CD4-positive, alpha-beta T cell (primary cell): ENCODE measurements at regions not wholly inside any gene's neighbourhood (a gene's known extent, or its start where the extent isn't known, plus 50 kb on each side); places are given as distances from the start of the nearest gene placed in this dataset.
A peak's percentile ranks its signal among the peaks of the same experiment; 100 is the strongest.
"Not testable (repeated sequence)": the region's sequence is repeated elsewhere in the genome, so short reads cannot be mapped to it uniquely, and the experiment has no call there.

Source experiments
- ATAC-seq: fragments of 200-7000 bp; cut with Tn5 transposase; one replicate; pipeline ENCODE4 v1.10.0; 2022; ENCODE audit warnings: mild to moderate bottlenecking; ENCODE audit not compliant: poor library complexity
- CTCF ChIA-PET: fragments of 350-600 bp; sonication (Branson Sonifier 250); formaldehyde crosslinking; loops from one replicate; lab custom pipeline; 2021; ENCODE audit warnings: antibody characterized with exemption, inconsistent platforms; lab: Charles Lee
- POLR2A ChIA-PET: fragments of 350-600 bp; sonication (Branson Sonifier 250); formaldehyde crosslinking; loops from one replicate; lab custom pipeline; 2021; ENCODE audit warnings: antibody characterized with exemption, inconsistent platforms; lab: Charles Lee
- DNase-seq, 14 experiments: peaks; one replicate each; pipeline ENCODE4 v3.0.0-alpha.2; 2013 to 2020; ENCODE audit warnings: mixed read lengths in 2 of 14
- H3K27ac ChIP-seq, 2 donors: one replicate each; pipeline versions ENCODE4 v1.5.1 to v1.7.0; 2013; ENCODE audit warnings: low read length in 2 of 2, low read depth in 1 of 2, mild to moderate bottlenecking in 1 of 2
- H3K27me3 ChIP-seq, 2 experiments: 1 replicate in 1 of 2; 2 replicates in 1 of 2; pipeline versions ENCODE4 v1.6.1 to v1.7.0; 2013; ENCODE audit warnings: low read length in 2 of 2, control low read depth in 1 of 2, mild to moderate bottlenecking in 1 of 2, moderate library complexity in 1 of 2; ENCODE audit not compliant: insufficient read depth in 2 of 2, control insufficient read depth in 1 of 2
- H3K36me3 ChIP-seq: one replicate; pipeline ENCODE4 v1.6.1; 2013; ENCODE audit warnings: low read length, control low read depth; ENCODE audit not compliant: insufficient read depth
- H3K4me1 ChIP-seq: one replicate; pipeline ENCODE4 v1.6.1; 2013; ENCODE audit warnings: low read length, control low read depth; ENCODE audit not compliant: insufficient read depth
- H3K4me3 ChIP-seq: one replicate; pipeline ENCODE4 v1.5.1; 2013; ENCODE audit warnings: mild to moderate bottlenecking, low read length, moderate library complexity
- H3K9me3 ChIP-seq, 2 experiments: 1 replicate in 1 of 2; 2 replicates in 1 of 2; pipeline versions ENCODE4 v1.6.1 to v1.7.0; 2013; ENCODE audit warnings: low read length in 2 of 2, mild to moderate bottlenecking in 2 of 2, control low read depth in 1 of 2, moderate library complexity in 1 of 2; ENCODE audit not compliant: control insufficient read depth in 1 of 2, insufficient read depth in 1 of 2
- H3K27ac Mint-ChIP-seq: one replicate; pipeline ENCODE4 v1.8.0; 2020; ENCODE audit warnings: mixed read lengths
- H3K27me3 Mint-ChIP-seq: one replicate; pipeline ENCODE4 v1.8.0; 2021; ENCODE audit warnings: mixed read lengths
- H3K36me3 Mint-ChIP-seq: one replicate; pipeline ENCODE4 v1.8.0; 2021; ENCODE audit warnings: low read depth, mixed read lengths
- H3K4me1 Mint-ChIP-seq: one replicate; pipeline ENCODE4 v1.8.0; 2021; ENCODE audit warnings: low read depth, mixed read lengths
- H3K4me3 Mint-ChIP-seq: one replicate; pipeline ENCODE4 v1.8.0; 2020; ENCODE audit warnings: mild to moderate bottlenecking, mixed read lengths
- H3K9me3 Mint-ChIP-seq: one replicate; pipeline ENCODE4 v1.8.0; 2020; ENCODE audit warnings: mixed read lengths
- CTCF ChIP-seq: fragments of 200-600 bp; IDR thresholded peaks from one replicate; pipeline ENCODE4 v1.8.0; 2022; ENCODE audit warnings: antibody characterized with exemption, mild to moderate bottlenecking
- intact Hi-C, 2 experiments: fragments of 100-400 bp; cut with DNase I in 1 of 2; cut with micrococcal nuclease in 1 of 2; formaldehyde crosslinking; loops; one replicate each; pipeline versions ENCODE4 v1.15.1 to v1.9.0; 2023 to 2025; cut with DNase I, micrococcal nuclease

DNA sequence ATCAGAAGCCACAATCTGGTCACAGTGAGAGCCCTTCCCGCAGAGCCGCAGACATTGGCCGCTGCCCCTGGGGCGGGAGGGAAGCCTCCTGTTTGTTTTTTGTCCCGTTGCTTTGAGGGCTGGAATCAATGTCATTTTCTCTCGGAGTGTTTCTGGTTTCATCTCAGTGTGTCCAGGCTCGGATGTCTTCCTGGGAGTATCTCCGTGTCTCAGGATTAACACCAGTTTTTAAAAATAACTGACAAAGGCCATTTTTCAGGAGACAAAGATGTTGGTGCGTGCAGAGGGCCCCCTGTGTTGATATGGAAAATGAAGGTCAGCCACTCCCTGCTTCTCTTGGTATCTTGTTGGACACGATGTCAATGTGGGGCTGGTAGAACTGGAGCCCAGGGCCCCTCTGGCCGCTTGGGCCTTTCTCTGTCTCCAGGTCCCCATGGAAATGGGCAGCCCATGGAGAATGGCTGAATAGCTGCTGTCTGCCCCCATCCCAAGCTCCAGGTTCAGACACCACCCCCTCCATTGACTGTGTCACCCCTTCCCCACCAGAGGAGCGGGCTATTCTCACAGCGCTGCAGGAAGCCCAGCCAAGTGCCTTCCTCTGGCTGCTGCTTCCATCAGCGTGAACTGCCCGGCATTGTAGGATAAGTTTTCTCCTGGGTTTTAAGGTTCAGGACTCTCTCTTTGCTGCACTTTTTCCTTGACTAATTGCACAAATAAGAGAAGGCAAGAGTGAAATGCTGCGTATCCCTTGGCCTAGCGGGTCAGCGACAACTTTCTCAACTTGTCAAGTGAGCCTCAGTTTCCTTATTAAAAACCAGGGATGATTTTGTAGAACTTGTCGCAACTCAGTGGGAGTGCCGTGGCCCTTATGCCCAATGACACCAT lies 72.2 kb upstream of the METTL9 start:
- Histone ChIP-seq H3K9me3 (no peaks in the 10 kb centered on the region), H3K36me3 (no peaks in the 10 kb centered on the region), H3K4me3 (no peak overlapping the region), H3K4me1 (no peaks in the 10 kb centered on the region), H3K27me3 (no peaks in the 10 kb centered on the region), H3K27ac (no peak overlapping the region)
- no peak overlapping the region for H3K4me3 Mint-ChIP-seq
- H3K4me1 Mint-ChIP-seq, result no peaks in the 10 kb centered on the region
- ChIA-PET POLR2A (no interaction called here), CTCF (no interaction called here)
- H3K36me3 Mint-ChIP-seq, result no peaks in the 10 kb centered on the region
- H3K27ac Mint-ChIP-seq, result no peak overlapping the region
- H3K9me3 Mint-ChIP-seq, result no peaks in the 10 kb centered on the region
- no peaks in the 10 kb centered on the region for H3K27me3 Mint-ChIP-seq
- intact Hi-C loops, result no loop called here
- DNase-seq, result no peak
- TF ChIP-seq CTCF, result no peak
- no peak for ATAC-seq

- H3K4me3 Mint-ChIP-seq, H3K36me3 Mint-ChIP-seq, POLR2A ChIA-PET, H3K27ac Mint-ChIP-seq, H3K27me3 ChIP-seq, H3K36me3 ChIP-seq, H3K27me3 Mint-ChIP-seq, H3K4me3 ChIP-seq, H3K4me1 ChIP-seq, intact Hi-C loops, H3K9me3 Mint-ChIP-seq, H3K4me1 Mint-ChIP-seq, DNase-seq, ATAC-seq, H3K27ac ChIP-seq, H3K9me3 ChIP-seq: not testable (repeated sequence)
- CTCF ChIA-PET, result interaction anchor here (0.6 kb wide), 1 partner anchor 340 kb away, joined by 4 read pairs; no protein-coding TSS in a partner anchor
These were observed 70.2 kb upstream of the METTL9 start for GRCh38 chr16:21529060-21529658.

- H3K27me3 ChIP-seq, H3K27ac Mint-ChIP-seq, H3K4me3 Mint-ChIP-seq, H3K9me3 Mint-ChIP-seq, H3K36me3 ChIP-seq, POLR2A ChIA-PET, CTCF ChIA-PET, ATAC-seq, H3K36me3 Mint-ChIP-seq, H3K4me3 ChIP-seq, H3K9me3 ChIP-seq, DNase-seq, H3K4me1 Mint-ChIP-seq, intact Hi-C loops, H3K27ac ChIP-seq, H3K27me3 Mint-ChIP-seq, H3K4me1 ChIP-seq: not testable (repeated sequence)
These were observed 68.5 kb upstream of the METTL9 start for GRCh38 chr16:21530729-21531383.

DNA sequence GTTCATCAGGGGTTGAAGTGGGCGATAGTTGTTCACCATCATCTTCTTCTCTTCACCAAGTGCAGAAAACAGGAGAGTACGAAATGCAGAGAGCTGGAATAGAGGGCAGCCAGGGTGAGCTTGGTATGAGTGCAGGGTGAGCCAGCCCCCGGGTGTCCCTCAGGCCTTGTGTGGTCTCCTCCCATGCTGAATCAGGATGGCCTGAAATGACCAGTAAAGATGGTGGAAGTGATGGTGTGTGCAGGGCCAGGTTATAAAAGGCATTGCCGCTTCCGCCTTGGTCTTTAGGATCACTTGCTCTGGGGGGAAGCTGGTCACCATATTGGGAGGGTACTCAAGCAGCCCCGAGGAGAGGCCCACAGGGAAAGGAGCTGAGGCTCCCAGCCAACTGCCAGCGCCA lies 66.4 kb upstream of the METTL9 start:
- H3K27me3 Mint-ChIP-seq, intact Hi-C loops, CTCF ChIA-PET, H3K36me3 ChIP-seq, H3K27ac ChIP-seq, H3K9me3 Mint-ChIP-seq, H3K27ac Mint-ChIP-seq, H3K36me3 Mint-ChIP-seq, H3K4me3 ChIP-seq, DNase-seq, H3K4me1 Mint-ChIP-seq, H3K27me3 ChIP-seq, ATAC-seq, POLR2A ChIA-PET, H3K9me3 ChIP-seq, H3K4me3 Mint-ChIP-seq, H3K4me1 ChIP-seq: not testable (repeated sequence)

GRCh38 chr16:21533474-21533873 lies 65.9 kb upstream of the METTL9 start:
- H3K27me3 Mint-ChIP-seq, CTCF ChIA-PET, H3K9me3 Mint-ChIP-seq, H3K4me1 Mint-ChIP-seq, ATAC-seq, H3K27ac ChIP-seq, H3K36me3 ChIP-seq, H3K4me3 Mint-ChIP-seq, H3K27me3 ChIP-seq, POLR2A ChIA-PET, H3K36me3 Mint-ChIP-seq, H3K27ac Mint-ChIP-seq, DNase-seq, H3K4me3 ChIP-seq, intact Hi-C loops, H3K9me3 ChIP-seq, H3K4me1 ChIP-seq: not testable (repeated sequence)

GRCh38 chr16:21534561-21534960 lies 64.8 kb upstream of the METTL9 start:
- POLR2A ChIA-PET, intact Hi-C loops, CTCF ChIA-PET, H3K9me3 ChIP-seq, H3K9me3 Mint-ChIP-seq, ATAC-seq, H3K4me3 ChIP-seq, H3K36me3 ChIP-seq, H3K27ac ChIP-seq, H3K4me1 ChIP-seq, H3K4me3 Mint-ChIP-seq, H3K27me3 ChIP-seq, H3K4me1 Mint-ChIP-seq, H3K27me3 Mint-ChIP-seq, H3K27ac Mint-ChIP-seq, H3K36me3 Mint-ChIP-seq: not testable (repeated sequence)
- DNase-seq, result peak in 4 of 14 experiments; percentile 29 to 57 (median 49)
